ENCODE measurements at regions not wholly inside any gene's neighbourhood (a gene's known extent, or its start where the extent isn't known, plus 50 kb on each side); places are given as distances from the start of the nearest gene placed in this dataset.

DNA sequence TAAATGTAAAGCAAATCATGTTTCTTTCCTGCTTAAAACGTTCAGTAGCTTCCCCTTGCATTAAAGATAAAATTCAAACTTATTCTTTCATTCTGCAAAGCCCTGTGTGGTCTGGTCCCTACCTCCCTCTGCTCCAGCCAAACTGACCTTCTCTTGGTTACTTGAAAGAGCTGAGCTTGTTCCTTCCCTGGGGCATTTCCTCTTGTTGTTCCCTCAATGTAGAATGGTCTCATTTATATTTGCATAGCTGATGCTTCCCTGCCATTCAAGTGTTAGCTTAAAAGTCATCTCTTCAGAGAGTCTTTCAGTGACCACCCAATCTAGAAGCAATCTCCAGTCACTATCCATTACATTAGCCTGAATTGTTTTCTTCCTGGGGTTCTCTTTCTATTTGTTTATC is 1618.5 kb upstream of the TENM4 start:
- Histone ChIP-seq H3K9ac (ENCODE audit: insufficient read depth, low read depth, low read length) (no peak overlapping the region), H3K9me3 (ENCODE audit: low read length) (no peaks in the 10 kb centered on the region), H4K20me1 (ENCODE audit: insufficient read depth, low read length) (no peaks in the 10 kb centered on the region), H3K4me2 (ENCODE audit: low read depth, low read length) (no peak overlapping the region), H3K27me3 (ENCODE audit: control insufficient read depth in 1 of 2, insufficient read depth in 2 of 2, low read length in 2 of 2) (no peaks in the 10 kb centered on the region), H3K79me2 (ENCODE audit: insufficient read depth, low read length) (no peaks in the 10 kb centered on the region), H3K27ac (ENCODE audit: extremely low read length, insufficient read depth, low read length) (no peak overlapping the region), H2AFZ (ENCODE audit: low read length) (no peak overlapping the region), H3K4me1 (ENCODE audit: insufficient read depth, low read length) (no peaks in the 10 kb centered on the region), H3K4me3 (replicated peaks in 1 of 3; ENCODE audit: insufficient read depth in 1 of 3, low read depth in 2 of 3, low read length in 3 of 3) (no peak overlapping the region), H3K36me3 (replicated peaks in 1 of 2; ENCODE audit: control insufficient read depth in 1 of 2, insufficient read depth in 2 of 2, low read length in 2 of 2) (no peaks in the 10 kb centered on the region)
- WGBS (ENCODE audit: low lambda C conversion rate), result 0% methylated on average over 1 of the region's 1 CpG
- BruUV-seq (replicated peaks), result no TSS peak
- intact Hi-C loops (cut with micrococcal nuclease; ENCODE audit: unreplicated experiment) (no loop called here), in situ Hi-C loops (cut with HindIII; ENCODE audit: extremely low pct_ligation_motif_present, low pct_unique_long_range_greater_than_20kb) (no loop called here)
- ChIA-PET POLR2A (no interaction called here), CTCF (ENCODE audit: low intra/inter-chr PET ratio, low total read pairs) (no interaction called here)
- ATAC-seq (no peak), DNase-seq (ENCODE audit: low spot score) (no peak), FAIRE-seq (no peak)
- TF ChIP-seq FOXK1 (CRISPR knock-in tag; IDR thresholded peaks at IDR 0.05; ENCODE audit: borderline replicate concordance, low read depth), result no peak
- TF ChIP-seq, protein P1, sequence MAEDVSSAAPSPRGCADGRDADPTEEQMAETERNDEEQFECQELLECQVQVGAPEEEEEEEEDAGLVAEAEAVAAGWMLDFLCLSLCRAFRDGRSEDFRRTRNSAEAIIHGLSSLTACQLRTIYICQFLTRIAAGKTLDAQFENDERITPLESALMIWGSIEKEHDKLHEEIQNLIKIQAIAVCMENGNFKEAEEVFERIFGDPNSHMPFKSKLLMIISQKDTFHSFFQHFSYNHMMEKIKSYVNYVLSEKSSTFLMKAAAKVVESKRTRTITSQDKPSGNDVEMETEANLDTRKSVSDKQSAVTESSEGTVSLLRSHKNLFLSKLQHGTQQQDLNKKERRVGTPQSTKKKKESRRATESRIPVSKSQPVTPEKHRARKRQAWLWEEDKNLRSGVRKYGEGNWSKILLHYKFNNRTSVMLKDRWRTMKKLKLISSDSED (CRISPR knock-in tag; IDR thresholded peaks at IDR 0.05), result no peak
- TF ChIP-seq ZNF749 (CRISPR knock-in tag; IDR thresholded peaks at IDR 0.05; ENCODE audit: borderline replicate concordance), result no peak
- TF ChIP-seq ZNF768 (CRISPR knock-in tag; IDR thresholded peaks at IDR 0.05), result no peak
- no peak for TF ChIP-seq ZBTB40 (IDR thresholded peaks at IDR 0.05)
- no peak for TF ChIP-seq ZBTB40 (CRISPR knock-in tag; IDR thresholded peaks at IDR 0.05)
- TF ChIP-seq SAFB2 (CRISPR knock-in tag; IDR thresholded peaks at IDR 0.05; ENCODE audit: borderline replicate concordance, low read depth), result no peak
- no peak for TF ChIP-seq ZNF572 (CRISPR knock-in tag; IDR thresholded peaks at IDR 0.05)
- no peak for TF ChIP-seq MXD4 (CRISPR knock-in tag; IDR thresholded peaks at IDR 0.05)
- no peak for TF ChIP-seq PRDM4 (CRISPR knock-in tag; IDR thresholded peaks at IDR 0.05; ENCODE audit: borderline replicate concordance)
- TF ChIP-seq MAFK (conservative IDR thresholded peaks at IDR 0.05 in 1 of 2, IDR thresholded peaks at IDR 0.05 in 1 of 2; ENCODE audit: low read length in 2 of 2), result no peak
- no peak for TF ChIP-seq RCOR2 (CRISPR knock-in tag; IDR thresholded peaks at IDR 0.05)
- TF ChIP-seq ZNF616 (CRISPR knock-in tag; IDR thresholded peaks at IDR 0.05; ENCODE audit: low read depth), result no peak
- TF ChIP-seq NR2F6 (IDR thresholded peaks at IDR 0.05), result no peak
- TF ChIP-seq NR2F6 (CRISPR knock-in tag; IDR thresholded peaks at IDR 0.05), result no peak
